PC-3 (cell line): ENCODE measurements at regions not wholly inside any gene's neighbourhood (a gene's known extent, or its start where the extent isn't known, plus 50 kb on each side); places are given as distances from the start of the nearest gene placed in this dataset.

Experiments
- CTCF ChIP-seq: fragments of 300-600 bp; sonication (generic); conservative IDR thresholded peaks from 2 replicates; pipeline ENCODE4 v1.5.1; 2017; ENCODE audit warnings: antibody characterized with exemption, low read depth, mild to moderate bottlenecking, low read length
- EZH2phosphoT487 ChIP-seq: fragments of 300-600 bp; sonication (generic); IDR thresholded peaks from 2 replicates; pipeline ENCODE4 v1.6.1; 2018; ENCODE audit warnings: mild to moderate bottlenecking, antibody characterized with exemption, low read length, borderline replicate concordance

- no peak for TF ChIP-seq CTCF
- TF ChIP-seq EZH2phosphoT487, result no peak
These were observed 56.8 kb upstream of the LANCL2 start for GRCh38 chr7:55308186-55308929.
